GM10248 (cell line): ENCODE measurements at regions not wholly inside any gene's neighbourhood (a gene's known extent, or its start where the extent isn't known, plus 50 kb on each side); places are given as distances from the start of the nearest gene placed in this dataset.

Experiments used
- CTCF ChIA-PET: fragments of 300-600 bp; sonication (Branson Sonifier 250); formaldehyde crosslinking; extraction: SDS; loops from one replicate; lab custom pipeline; 2021; ENCODE audit warnings: antibody characterized with exemption; lab: Yijun Ruan, JAX
- POLR2A ChIA-PET: fragments of 350-650 bp; sonication (Branson Sonifier 250); formaldehyde crosslinking; extraction: SDS; loops from one replicate; lab custom pipeline; 2020; ENCODE audit warnings: antibody characterized with exemption; lab: Yijun Ruan, JAX
- DNase-seq: peaks from one replicate; pipeline ENCODE4 v3.0.0; 2012; ENCODE audit errors: extremely low spot score
- CTCF ChIP-seq: IDR thresholded peaks from 2 replicates; pipeline ENCODE4 v1.5.1; 2012; ENCODE audit warnings: mild to moderate bottlenecking, low read depth; ENCODE audit errors: extremely low read depth, missing control alignments, control extremely low read depth

DNA sequence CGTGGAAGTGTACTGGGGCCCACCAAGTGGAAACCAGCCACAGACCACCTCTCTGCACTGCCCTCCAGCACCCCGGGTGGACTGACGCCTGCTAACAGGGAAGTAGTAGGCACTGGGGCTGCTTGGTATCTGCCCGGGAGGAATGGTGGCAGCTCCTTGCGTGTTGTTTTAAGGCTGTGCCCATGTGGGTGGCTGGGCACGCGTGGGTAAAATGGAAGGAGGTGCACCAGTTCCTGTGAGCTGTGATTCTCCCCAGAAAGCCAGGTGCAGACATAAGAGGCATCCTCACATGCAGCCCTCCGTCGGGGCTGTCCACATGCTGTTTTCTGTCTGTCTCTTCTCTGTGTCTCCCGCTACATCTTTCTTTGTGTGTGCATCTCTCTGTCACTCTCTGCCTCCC, 122.3 kb downstream of the ENGASE start:
- ChIA-PET POLR2A (no interaction called here), CTCF (interaction anchor here (3.2 kb wide), 1 partner anchor 195 kb away, joined by 9 read pairs; no protein-coding TSS in a partner anchor)
- no peak for DNase-seq
- TF ChIP-seq CTCF = no peak

- peak; percentile 57 for DNase-seq
- ChIA-PET CTCF (interaction anchor here (2.7 to 8.5 kb wide), 2 partner anchors 200 to 208 kb away, joined by 9 to 132 read pairs; no protein-coding TSS in a partner anchor), POLR2A (no interaction called here)
- no peak for TF ChIP-seq CTCF
Observed at GRCh38 chr17:79192503-79193351, 118.1 kb downstream of the ENGASE start.

- ChIA-PET POLR2A (no interaction called here), CTCF (interaction anchor here (2.3 to 8.5 kb wide), 3 partner anchors 104 to 210 kb away, joined by 5 to 132 read pairs (median 9); no protein-coding TSS in a partner anchor)
- TF ChIP-seq CTCF = no peak
- no peak for DNase-seq
Observed at GRCh38 chr17:79191270-79191934, 116.8 kb downstream of the ENGASE start.

- TF ChIP-seq CTCF = no peak
- ChIA-PET POLR2A (no interaction called here), CTCF (interaction anchor here (0.9 to 8.5 kb wide), 5 partner anchors 17 to 213 kb away, joined by 3 to 132 read pairs (median 3); no protein-coding TSS in a partner anchor)
- no peak for DNase-seq
Observed at GRCh38 chr17:79189305-79189704, 114.7 kb downstream of the ENGASE start.

- ChIA-PET CTCF (interaction anchor here (0.9 to 8.5 kb wide), 5 partner anchors 18 to 214 kb away, joined by 3 to 132 read pairs (median 3); no protein-coding TSS in a partner anchor), POLR2A (no interaction called here)
- DNase-seq = no peak
Observed at GRCh38 chr17:79188685-79189084, 114.1 kb downstream of the ENGASE start.

More at GRCh38 chr17:79188685-79189084, 114.1 kb downstream of the ENGASE start:
- TF ChIP-seq CTCF = no peak
